ENCODE measurements at regions not wholly inside any gene's neighbourhood (a gene's known extent, or its start where the extent isn't known, plus 50 kb on each side); places are given as distances from the start of the nearest gene placed in this dataset.

DNA sequence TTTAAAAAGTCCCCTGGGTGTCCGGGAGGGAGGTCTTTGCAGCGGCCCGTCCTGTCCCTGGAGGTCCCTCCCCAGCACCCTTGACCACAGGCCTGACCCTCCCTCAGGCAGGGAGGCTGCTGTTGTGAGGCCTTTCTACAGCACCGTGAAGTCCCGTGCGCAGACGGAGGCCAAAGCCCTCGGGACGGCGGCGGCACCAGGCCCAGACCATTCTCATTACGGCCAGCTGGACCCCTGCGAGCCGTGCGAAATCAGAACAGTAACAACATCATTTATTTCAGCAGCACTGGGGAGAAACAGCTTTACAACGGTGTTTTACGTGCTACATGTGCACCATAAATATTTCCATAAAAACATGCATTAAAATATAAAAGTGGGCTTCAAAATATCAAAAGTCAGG, 101.4 kb upstream of the ACTRT2 start:
- H3K4me3 ChIP-seq, result no peak overlapping the region
- DNase-seq (ENCODE audit: extremely low spot score in 2 of 2), result no peak
- intact Hi-C loops (cut with DNase I), result no loop called here
- H3K27ac ChIP-seq, result no peak overlapping the region
- H3K9me3 ChIP-seq, result no peaks in the 10 kb centered on the region
- TF ChIP-seq, protein P1, sequence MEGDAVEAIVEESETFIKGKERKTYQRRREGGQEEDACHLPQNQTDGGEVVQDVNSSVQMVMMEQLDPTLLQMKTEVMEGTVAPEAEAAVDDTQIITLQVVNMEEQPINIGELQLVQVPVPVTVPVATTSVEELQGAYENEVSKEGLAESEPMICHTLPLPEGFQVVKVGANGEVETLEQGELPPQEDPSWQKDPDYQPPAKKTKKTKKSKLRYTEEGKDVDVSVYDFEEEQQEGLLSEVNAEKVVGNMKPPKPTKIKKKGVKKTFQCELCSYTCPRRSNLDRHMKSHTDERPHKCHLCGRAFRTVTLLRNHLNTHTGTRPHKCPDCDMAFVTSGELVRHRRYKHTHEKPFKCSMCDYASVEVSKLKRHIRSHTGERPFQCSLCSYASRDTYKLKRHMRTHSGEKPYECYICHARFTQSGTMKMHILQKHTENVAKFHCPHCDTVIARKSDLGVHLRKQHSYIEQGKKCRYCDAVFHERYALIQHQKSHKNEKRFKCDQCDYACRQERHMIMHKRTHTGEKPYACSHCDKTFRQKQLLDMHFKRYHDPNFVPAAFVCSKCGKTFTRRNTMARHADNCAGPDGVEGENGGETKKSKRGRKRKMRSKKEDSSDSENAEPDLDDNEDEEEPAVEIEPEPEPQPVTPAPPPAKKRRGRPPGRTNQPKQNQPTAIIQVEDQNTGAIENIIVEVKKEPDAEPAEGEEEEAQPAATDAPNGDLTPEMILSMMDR (IDR thresholded peaks at IDR 0.05), result no peak
- TF ChIP-seq POLR2A (IDR thresholded peaks at IDR 0.05) (no peak), POLR2AphosphoS5 (IDR thresholded peaks at IDR 0.05; ENCODE audit: insufficient read depth in 1 of 2, low read depth in 1 of 2) (no peak)
- H3K4me1 ChIP-seq, result no peaks in the 10 kb centered on the region
- no peaks in the 10 kb centered on the region for H3K36me3 ChIP-seq
- peaks cover 12% of the 10 kb centered on the region for H3K27me3 ChIP-seq

DNA sequence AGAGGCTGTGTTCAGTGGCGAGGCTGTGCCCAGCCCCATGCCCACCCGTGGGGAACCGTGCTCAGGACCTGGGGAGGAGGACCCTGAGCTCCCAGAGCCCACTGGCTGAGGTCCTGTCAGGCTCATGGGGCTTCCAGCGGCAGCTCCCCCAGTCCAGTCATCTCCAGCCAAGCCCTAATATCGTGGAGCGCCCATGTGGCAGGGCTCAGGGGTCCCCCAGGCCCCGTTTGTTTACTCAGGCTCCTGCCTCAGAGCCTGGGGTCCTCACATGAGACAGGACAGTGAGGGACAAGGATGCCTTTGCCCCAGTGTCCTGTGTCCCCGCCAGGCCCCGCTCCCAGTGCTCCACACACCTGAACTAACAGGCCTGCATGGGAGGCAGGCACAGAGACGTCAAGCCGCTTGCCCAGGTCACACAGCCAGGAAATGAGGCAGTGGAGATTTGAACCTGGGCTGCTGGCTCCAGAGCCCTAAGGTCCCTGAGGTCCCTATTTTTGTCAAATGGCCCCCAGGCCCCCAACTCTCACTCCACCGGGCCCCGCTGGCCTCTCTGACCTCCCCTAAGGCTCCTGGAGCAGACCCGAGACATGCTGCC, 100.7 kb upstream of the ACTRT2 start:
- no peaks in the 10 kb centered on the region for H3K4me1 ChIP-seq
- H3K9me3 ChIP-seq, result no peaks in the 10 kb centered on the region
- H3K4me3 ChIP-seq, result no peak overlapping the region
- intact Hi-C loops (cut with DNase I), result no loop called here
- no peak for DNase-seq (ENCODE audit: extremely low spot score in 2 of 2)
- no peak overlapping the region for H3K27ac ChIP-seq
- TF ChIP-seq, protein P1 (IDR thresholded peaks at IDR 0.05), result no peak
- H3K36me3 ChIP-seq, result no peaks in the 10 kb centered on the region
- H3K27me3 ChIP-seq, result peaks cover 12% of the 10 kb centered on the region

DNA sequence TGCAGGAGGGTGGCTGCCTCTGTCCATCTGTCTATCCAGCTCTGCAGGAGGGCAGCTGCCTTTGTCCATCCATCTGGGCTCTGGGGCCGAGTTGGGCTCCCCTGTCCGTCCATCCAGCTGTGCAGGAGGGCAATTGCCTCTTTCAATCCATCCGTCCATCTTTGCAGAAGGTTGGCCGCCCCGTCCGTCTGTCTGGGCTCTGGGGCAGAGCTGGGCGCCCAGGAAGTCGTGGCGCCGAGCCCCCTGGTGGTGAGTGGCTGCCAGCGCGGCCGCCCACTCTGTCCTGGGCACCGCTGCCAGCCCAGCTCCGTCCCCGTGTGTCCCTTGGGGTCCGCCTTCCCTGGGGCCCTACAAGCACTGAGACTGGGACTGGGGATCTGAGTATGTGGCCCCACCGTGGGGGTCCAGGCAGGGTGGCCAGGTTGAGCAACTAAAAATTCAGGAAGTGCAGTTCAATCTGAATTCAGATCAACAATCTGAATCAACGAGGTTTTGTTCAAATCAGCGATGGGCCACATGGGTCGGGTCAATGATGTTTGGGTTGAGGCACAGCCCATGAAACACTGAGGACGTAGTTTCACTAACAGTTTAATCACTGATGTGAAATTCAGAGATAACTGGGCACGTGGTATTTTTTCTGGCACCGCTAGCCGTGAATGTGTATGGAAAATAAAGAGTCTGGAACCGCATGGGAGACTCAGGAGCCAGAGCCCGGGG, 99.1 kb upstream of the ACTRT2 start:
- no peaks in the 10 kb centered on the region for H3K36me3 ChIP-seq
- intact Hi-C loops (cut with DNase I), result no loop called here
- DNase-seq (ENCODE audit: extremely low spot score in 2 of 2), result no peak
- TF ChIP-seq POLR2AphosphoS5 (IDR thresholded peaks at IDR 0.05; ENCODE audit: insufficient read depth in 1 of 2, low read depth in 1 of 2), result no peak
- TF ChIP-seq, protein P1 (IDR thresholded peaks at IDR 0.05), result peak in 1 of 3 experiments; percentile 19
- H3K4me3 ChIP-seq, result no peak overlapping the region
- H3K9me3 ChIP-seq, result no peaks in the 10 kb centered on the region
- H3K4me1 ChIP-seq, result no peaks in the 10 kb centered on the region
- H3K27ac ChIP-seq, result no peak overlapping the region
- peaks cover 12% of the 10 kb centered on the region for H3K27me3 ChIP-seq

DNA sequence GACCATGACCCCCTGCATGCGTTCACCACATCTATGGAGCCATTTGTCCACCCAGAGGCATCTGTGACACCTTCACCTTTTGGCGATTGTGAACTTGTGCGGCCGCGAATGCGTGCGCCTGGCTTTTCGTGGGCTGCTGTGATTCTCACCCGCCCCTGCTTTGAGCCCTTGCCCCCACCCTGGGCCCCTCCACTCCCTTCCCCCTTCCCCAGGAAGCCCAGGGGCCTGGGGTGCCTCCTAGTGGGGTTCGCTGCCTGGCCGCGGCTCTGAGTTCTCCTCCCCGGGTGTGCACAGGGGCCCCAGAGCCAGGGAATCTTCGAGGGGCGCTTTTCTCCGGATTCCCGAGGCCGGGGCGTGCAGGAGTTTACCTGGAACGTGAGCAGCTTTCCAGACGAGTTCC, 97.9 kb upstream of the ACTRT2 start:
- intact Hi-C loops (cut with DNase I), result no loop called here
- Histone ChIP-seq H3K4me3 (no peak overlapping the region), H3K9me3 (no peaks in the 10 kb centered on the region), H3K36me3 (no peaks in the 10 kb centered on the region), H3K27ac (no peak overlapping the region), H3K27me3 (peaks cover 12% of the 10 kb centered on the region), H3K4me1 (no peaks in the 10 kb centered on the region)
- TF ChIP-seq POLR2A (IDR thresholded peaks at IDR 0.05) (no peak), POLR2AphosphoS5 (IDR thresholded peaks at IDR 0.05; ENCODE audit: insufficient read depth in 1 of 2, low read depth in 1 of 2) (no peak)
- no peak for DNase-seq (ENCODE audit: extremely low spot score in 2 of 2)

DNA sequence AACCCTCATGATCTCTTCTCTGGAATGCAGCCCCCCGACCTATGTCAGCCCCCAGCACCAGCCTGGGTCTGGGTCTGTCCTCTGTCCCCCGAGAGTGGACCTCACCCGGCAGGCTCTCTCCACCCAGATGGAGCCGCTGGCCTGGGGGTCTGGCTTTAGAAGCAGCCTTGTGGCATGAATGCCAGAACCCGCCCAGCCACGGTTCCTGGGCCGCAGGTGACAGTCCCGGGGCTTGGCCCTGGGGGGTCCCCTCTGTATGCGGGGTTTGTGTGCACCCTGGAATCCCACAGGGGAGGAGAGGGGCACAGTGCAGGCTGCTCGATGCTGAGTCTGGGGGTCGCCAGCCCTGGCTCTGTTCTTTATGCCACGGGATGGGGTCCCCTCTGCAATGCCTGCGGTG, 96.0 kb upstream of the ACTRT2 start:
- TF ChIP-seq POLR2A (IDR thresholded peaks at IDR 0.05) (no peak), POLR2AphosphoS5 (IDR thresholded peaks at IDR 0.05; ENCODE audit: insufficient read depth in 1 of 2, low read depth in 1 of 2) (no peak)
- TF ChIP-seq, protein P1 (IDR thresholded peaks at IDR 0.05), result no peak
- Histone ChIP-seq H3K36me3 (no peaks in the 10 kb centered on the region), H3K27ac (no peak overlapping the region), H3K27me3 (peaks cover 7% of the 10 kb centered on the region), H3K9me3 (no peaks in the 10 kb centered on the region), H3K4me1 (no peaks in the 10 kb centered on the region), H3K4me3 (no peak overlapping the region)
- intact Hi-C loops (cut with DNase I), result no loop called here
- DNase-seq (ENCODE audit: extremely low spot score in 2 of 2), result no peak
